Astrocyte (in vitro differentiated cells and primary cell): ENCODE measurements at regions not wholly inside any gene's neighbourhood (a gene's known extent, or its start where the extent isn't known, plus 50 kb on each side); places are given as distances from the start of the nearest gene placed in this dataset.
A peak's percentile ranks its signal among the peaks of the same experiment; 100 is the strongest.

ENCODE experiments used
- DNase-seq: peaks from one replicate; pipeline ENCODE4 v3.0.0-alpha.2; 2010; ENCODE audit warnings: low read depth
- FAIRE-seq: peaks from 2 replicates; lab custom pipeline; 2011; peaks lifted over from hg19 to GRCh38; lab: Jason Lieb, UNC
- H2AFZ ChIP-seq: 2 replicates; pipeline ENCODE4 v1.6.0; 2012; ENCODE audit warnings: low read depth, low read length, inconsistent platforms
- H3K27ac ChIP-seq: 2 replicates; pipeline ENCODE4 v1.5.1; 2011; ENCODE audit warnings: low read depth, low read length, inconsistent platforms
- H3K27me3 ChIP-seq: 2 replicates; pipeline ENCODE4 v1.6.0; 2011; ENCODE audit warnings: low read length, inconsistent platforms; ENCODE audit not compliant: insufficient read depth
- H3K36me3 ChIP-seq: 2 replicates; pipeline ENCODE4 v1.5.1; 2011; ENCODE audit warnings: low read length, inconsistent platforms; ENCODE audit not compliant: insufficient read depth
- H3K4me1 ChIP-seq: 2 replicates; pipeline ENCODE4 v1.5.1; 2011; ENCODE audit warnings: low read length, inconsistent platforms; ENCODE audit not compliant: insufficient read depth
- H3K4me2 ChIP-seq: 2 replicates; pipeline ENCODE4 v1.6.0; 2012; ENCODE audit warnings: low read length, inconsistent platforms
- H3K4me3 ChIP-seq: 2 replicates; pipeline ENCODE4 v1.5.1; 2011; ENCODE audit warnings: low read depth, mild to moderate bottlenecking, low read length, inconsistent platforms; ENCODE audit not compliant: insufficient read depth
- H3K79me2 ChIP-seq: 2 replicates; pipeline ENCODE4 v1.6.0; 2012; ENCODE audit warnings: mild to moderate bottlenecking, low read length, inconsistent platforms; ENCODE audit not compliant: insufficient read depth
- H3K9ac ChIP-seq: 2 replicates; pipeline ENCODE4 v1.6.0; 2012; ENCODE audit warnings: mild to moderate bottlenecking, low read length, inconsistent platforms
- H3K9me3 ChIP-seq: 2 replicates; pipeline ENCODE4 v1.5.1; 2012; ENCODE audit warnings: low read depth, mild to moderate bottlenecking, low read length, inconsistent platforms; ENCODE audit not compliant: insufficient read depth
- H4K20me1 ChIP-seq: 2 replicates; pipeline ENCODE4 v1.6.0; 2012; ENCODE audit warnings: low read length, inconsistent platforms; ENCODE audit not compliant: insufficient read depth
- H3K27ac Mint-ChIP-seq: one replicate; pipeline ENCODE4 v1.8.0; 2021; ENCODE audit warnings: mild to moderate bottlenecking, mixed read lengths; ENCODE audit not compliant: unreplicated experiment
- H3K27me3 Mint-ChIP-seq: one replicate; pipeline ENCODE4 v1.8.0; 2021; ENCODE audit warnings: low read depth, mixed read lengths; ENCODE audit not compliant: unreplicated experiment
- H3K36me3 Mint-ChIP-seq: one replicate; pipeline ENCODE4 v1.8.0; 2021; ENCODE audit warnings: low read depth, mixed read lengths; ENCODE audit not compliant: unreplicated experiment
- H3K4me1 Mint-ChIP-seq: one replicate; pipeline ENCODE4 v1.8.0; 2021; ENCODE audit warnings: low read depth, mixed read lengths; ENCODE audit not compliant: unreplicated experiment
- H3K4me3 Mint-ChIP-seq: one replicate; pipeline ENCODE4 v1.8.0; 2021; ENCODE audit warnings: mild to moderate bottlenecking, moderate library complexity, mixed read lengths; ENCODE audit not compliant: unreplicated experiment
- H3K9me3 Mint-ChIP-seq: one replicate; pipeline ENCODE4 v1.8.0; 2021; ENCODE audit warnings: mild to moderate bottlenecking, mixed read lengths; ENCODE audit not compliant: unreplicated experiment
- EZH2 ChIP-seq: IDR thresholded peaks from 2 replicates; pipeline ENCODE4 v1.6.1; 2012; ENCODE audit warnings: mild to moderate bottlenecking, low read length, inconsistent platforms; ENCODE audit not compliant: insufficient read depth
- TF ChIP-seq, protein P1 (sequence below): IDR thresholded peaks from 2 replicates; pipeline ENCODE4 v1.5.1; 2011; ENCODE audit warnings: low read depth, mild to moderate bottlenecking, inconsistent platforms, low read length, moderate library complexity; ENCODE audit not compliant: insufficient read depth

- Histone ChIP-seq H4K20me1 (no peaks in the 10 kb centered on the region), H3K36me3 (no peaks in the 10 kb centered on the region), H3K9me3 (no peaks in the 10 kb centered on the region), H3K27ac (no peak overlapping the region), H3K4me1 (no peaks in the 10 kb centered on the region), H3K4me3 (no peak overlapping the region), H3K79me2 (no peaks in the 10 kb centered on the region), H3K4me2 (no peak overlapping the region), H3K27me3 (no peaks in the 10 kb centered on the region), H3K9ac (no peak overlapping the region), H2AFZ (no peak overlapping the region)
- Mint-ChIP-seq H3K9me3 (no peaks in the 10 kb centered on the region), H3K27me3 (peaks cover 3% of the 10 kb centered on the region), H3K36me3 (no peaks in the 10 kb centered on the region), H3K4me1 (no peaks in the 10 kb centered on the region), H3K27ac (no peak overlapping the region), H3K4me3 (no peak overlapping the region)
- FAIRE-seq: no peak
- DNase-seq: peak; percentile 1
- TF ChIP-seq, protein P1, sequence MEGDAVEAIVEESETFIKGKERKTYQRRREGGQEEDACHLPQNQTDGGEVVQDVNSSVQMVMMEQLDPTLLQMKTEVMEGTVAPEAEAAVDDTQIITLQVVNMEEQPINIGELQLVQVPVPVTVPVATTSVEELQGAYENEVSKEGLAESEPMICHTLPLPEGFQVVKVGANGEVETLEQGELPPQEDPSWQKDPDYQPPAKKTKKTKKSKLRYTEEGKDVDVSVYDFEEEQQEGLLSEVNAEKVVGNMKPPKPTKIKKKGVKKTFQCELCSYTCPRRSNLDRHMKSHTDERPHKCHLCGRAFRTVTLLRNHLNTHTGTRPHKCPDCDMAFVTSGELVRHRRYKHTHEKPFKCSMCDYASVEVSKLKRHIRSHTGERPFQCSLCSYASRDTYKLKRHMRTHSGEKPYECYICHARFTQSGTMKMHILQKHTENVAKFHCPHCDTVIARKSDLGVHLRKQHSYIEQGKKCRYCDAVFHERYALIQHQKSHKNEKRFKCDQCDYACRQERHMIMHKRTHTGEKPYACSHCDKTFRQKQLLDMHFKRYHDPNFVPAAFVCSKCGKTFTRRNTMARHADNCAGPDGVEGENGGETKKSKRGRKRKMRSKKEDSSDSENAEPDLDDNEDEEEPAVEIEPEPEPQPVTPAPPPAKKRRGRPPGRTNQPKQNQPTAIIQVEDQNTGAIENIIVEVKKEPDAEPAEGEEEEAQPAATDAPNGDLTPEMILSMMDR: no peak
- TF ChIP-seq EZH2: no peak
Observed at GRCh38 chr16:59164461-59164860, 430.3 kb upstream of the GOT2 start.

DNA sequence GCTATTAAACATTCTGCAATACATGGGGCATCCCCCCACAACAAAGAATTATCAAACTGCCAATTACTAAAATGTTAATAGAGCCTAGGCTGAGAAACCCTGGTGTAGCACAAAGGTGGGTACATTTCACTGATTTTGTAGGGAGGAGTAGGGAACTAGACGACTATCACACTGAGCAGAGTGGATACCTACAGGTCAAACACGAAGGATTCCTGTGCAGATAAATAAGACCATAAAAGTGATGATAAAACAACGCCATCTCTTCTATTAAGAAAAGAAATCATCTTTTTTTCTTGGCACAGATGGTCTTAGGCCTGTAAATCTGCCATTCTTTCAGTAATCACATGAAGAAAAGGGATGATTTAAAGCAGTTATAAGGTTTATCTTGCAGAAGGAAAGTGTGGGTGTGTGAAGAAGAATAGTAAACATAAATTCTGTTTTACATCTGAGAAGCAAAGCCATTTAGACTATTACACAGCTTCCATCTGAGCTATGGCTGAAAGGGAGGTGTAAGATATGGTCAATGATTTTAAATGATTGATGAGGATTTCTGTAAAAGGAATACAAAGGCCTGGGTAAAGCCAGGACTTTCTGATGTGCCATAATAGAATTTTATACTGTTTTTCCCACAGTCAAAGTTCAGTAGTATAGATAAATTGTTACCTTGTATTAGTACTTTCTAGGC is 429.4 kb upstream of the GOT2 start:
- H3K4me3 Mint-ChIP-seq: no peak overlapping the region
- H3K9me3 Mint-ChIP-seq: no peaks in the 10 kb centered on the region
- H3K9ac ChIP-seq: no peak overlapping the region
- no peaks in the 10 kb centered on the region for H3K36me3 Mint-ChIP-seq
- H3K4me3 ChIP-seq: no peak overlapping the region
- H3K27me3 Mint-ChIP-seq: peaks cover 3% of the 10 kb centered on the region
- no peaks in the 10 kb centered on the region for H3K4me1 Mint-ChIP-seq
- no peaks in the 10 kb centered on the region for H3K36me3 ChIP-seq
- no peak for FAIRE-seq
- DNase-seq: no peak
- H3K79me2 ChIP-seq: no peaks in the 10 kb centered on the region
- H3K27ac Mint-ChIP-seq: no peak overlapping the region
- no peak overlapping the region for H3K4me2 ChIP-seq
- H3K27me3 ChIP-seq: no peaks in the 10 kb centered on the region
- no peaks in the 10 kb centered on the region for H3K4me1 ChIP-seq
- H4K20me1 ChIP-seq: no peaks in the 10 kb centered on the region
- no peaks in the 10 kb centered on the region for H3K9me3 ChIP-seq
- no peak overlapping the region for H3K27ac ChIP-seq
- no peak overlapping the region for H2AFZ ChIP-seq
- TF ChIP-seq, protein P1: no peak
- TF ChIP-seq EZH2: no peak

DNA sequence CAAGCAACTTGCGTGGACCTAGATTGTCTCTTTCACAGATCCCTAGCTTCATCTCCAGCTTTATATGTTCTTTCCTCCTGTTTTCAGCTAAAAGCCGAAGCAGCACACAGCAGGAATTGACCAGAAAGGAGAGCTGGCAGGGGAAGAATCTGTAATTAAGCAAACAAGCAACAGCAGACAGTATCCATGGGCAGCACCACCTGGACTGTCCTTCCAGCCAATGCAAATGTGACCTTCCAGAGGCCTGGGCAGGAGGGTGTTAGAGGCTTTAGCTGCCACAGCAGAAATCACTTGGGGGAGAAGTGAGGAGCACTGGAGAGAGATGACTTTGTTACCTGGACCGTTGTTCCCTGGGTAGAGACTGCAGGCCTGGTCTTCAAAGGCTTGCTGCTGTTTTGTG is 427.6 kb upstream of the GOT2 start:
- peaks cover 3% of the 10 kb centered on the region for H3K27me3 Mint-ChIP-seq
- Histone ChIP-seq H4K20me1 (no peaks in the 10 kb centered on the region), H3K79me2 (no peaks in the 10 kb centered on the region), H3K9ac (no peak overlapping the region), H3K4me2 (no peak overlapping the region), H3K27ac (no peak overlapping the region), H3K36me3 (no peaks in the 10 kb centered on the region), H3K27me3 (no peaks in the 10 kb centered on the region), H3K4me1 (no peaks in the 10 kb centered on the region), H3K9me3 (no peaks in the 10 kb centered on the region), H2AFZ (no peak overlapping the region), H3K4me3 (no peak overlapping the region)
- H3K36me3 Mint-ChIP-seq: no peaks in the 10 kb centered on the region
- H3K4me3 Mint-ChIP-seq: no peak overlapping the region
- DNase-seq (no peak), FAIRE-seq (no peak)
- no peak overlapping the region for H3K27ac Mint-ChIP-seq
- no peaks in the 10 kb centered on the region for H3K9me3 Mint-ChIP-seq
- H3K4me1 Mint-ChIP-seq: no peaks in the 10 kb centered on the region
- TF ChIP-seq EZH2: no peak
- TF ChIP-seq, protein P1: no peak
